GM23248 (cell line): ENCODE measurements at regions not wholly inside any gene's neighbourhood (a gene's known extent, or its start where the extent isn't known, plus 50 kb on each side); places are given as distances from the start of the nearest gene placed in this dataset.

Experiments
- DNase-seq: peaks from one replicate; pipeline ENCODE4 v3.0.0-alpha.2; 2015
- H2AFZ ChIP-seq: fragments of 200-600 bp; sonication (generic); 2 replicates; pipeline ENCODE4 v1.6.1; 2016; ENCODE audit warnings: antibody characterized with exemption
- H3F3A ChIP-seq: fragments of 200-600 bp; sonication (generic); 2 replicates; pipeline ENCODE4 v1.6.1; 2016; ENCODE audit warnings: mild to moderate bottlenecking, antibody characterized with exemption, mixed run types; ENCODE audit not compliant: insufficient read depth
- H3K27ac ChIP-seq: fragments of 200-600 bp; sonication (generic); 2 replicates; pipeline ENCODE4 v1.5.1; 2016; ENCODE audit warnings: mild to moderate bottlenecking
- H3K27me3 ChIP-seq: fragments of 200-600 bp; sonication (generic); replicated peaks from 2 replicates; pipeline ENCODE4 v1.6.1; 2016; ENCODE audit warnings: mild to moderate bottlenecking; ENCODE audit not compliant: insufficient read depth
- H3K36me3 ChIP-seq: fragments of 200-600 bp; sonication (generic); 2 replicates; pipeline ENCODE4 v1.6.1; 2016; ENCODE audit warnings: low read depth, mild to moderate bottlenecking
- H3K4me1 ChIP-seq: fragments of 200-600 bp; sonication (generic); 2 replicates; pipeline ENCODE4 v1.6.1; 2016; ENCODE audit warnings: mild to moderate bottlenecking; ENCODE audit not compliant: insufficient read depth
- H3K4me2 ChIP-seq: fragments of 200-600 bp; sonication (generic); one replicate; pipeline ENCODE4 v1.6.1; 2016; ENCODE audit warnings: mild to moderate bottlenecking; ENCODE audit not compliant: unreplicated experiment
- H3K4me3 ChIP-seq: fragments of 200-600 bp; sonication (generic); 2 replicates; pipeline ENCODE4 v1.5.1; 2016; ENCODE audit warnings: mild to moderate bottlenecking
- H3K79me2 ChIP-seq: fragments of 200-600 bp; sonication (generic); 2 replicates; pipeline ENCODE4 v1.6.1; 2016; ENCODE audit warnings: mild to moderate bottlenecking; ENCODE audit not compliant: insufficient read depth
- H3K9ac ChIP-seq: fragments of 200-600 bp; sonication (generic); 2 replicates; pipeline ENCODE4 v1.6.1; 2016; ENCODE audit warnings: mild to moderate bottlenecking
- H3K9me2 ChIP-seq: fragments of 200-600 bp; sonication (generic); 2 replicates; pipeline ENCODE4 v1.6.1; 2016; ENCODE audit warnings: mixed run types, mild to moderate bottlenecking, moderate library complexity; ENCODE audit not compliant: insufficient read depth
- H3K9me3 ChIP-seq: fragments of 200-600 bp; sonication (generic); one replicate; pipeline ENCODE4 v1.6.1; 2017; ENCODE audit warnings: low read depth
- H4K20me1 ChIP-seq: fragments of 200-600 bp; sonication (generic); 2 replicates; pipeline ENCODE4 v1.6.0; 2016; ENCODE audit not compliant: insufficient read depth
- EZH2 ChIP-seq: fragments of 200-600 bp; sonication (generic); IDR thresholded peaks from 2 replicates; pipeline ENCODE4 v1.6.1; 2018; ENCODE audit warnings: antibody characterized with exemption, mild to moderate bottlenecking; ENCODE audit not compliant: insufficient read depth, poor library complexity, severe bottlenecking
- EZH2phosphoT487 ChIP-seq: fragments of 200-600 bp; sonication (generic); IDR thresholded peaks from 2 replicates; pipeline ENCODE4 v1.6.1; 2018; ENCODE audit warnings: antibody characterized with exemption, moderate library complexity, mild to moderate bottlenecking, low read depth; ENCODE audit not compliant: insufficient read depth
- WGBS, 2 experiments: methylation state at CpG; one replicate each; pipeline ENCODE4 v1.1.6; 2015 to 2017; ENCODE audit warnings: low lambda C conversion rate in 2 of 2, low coverage in 1 of 2; ENCODE audit errors: missing lambda C conversion rate in 2 of 2; 5-methylcytosine and 5-hydroxymethylcytosine counted together
- in situ Hi-C: fragments of 300-500 bp; cut with MboI; formaldehyde crosslinking; loops from 2 replicates; pipeline ENCODE4 v1.15.0; 2020

DNA sequence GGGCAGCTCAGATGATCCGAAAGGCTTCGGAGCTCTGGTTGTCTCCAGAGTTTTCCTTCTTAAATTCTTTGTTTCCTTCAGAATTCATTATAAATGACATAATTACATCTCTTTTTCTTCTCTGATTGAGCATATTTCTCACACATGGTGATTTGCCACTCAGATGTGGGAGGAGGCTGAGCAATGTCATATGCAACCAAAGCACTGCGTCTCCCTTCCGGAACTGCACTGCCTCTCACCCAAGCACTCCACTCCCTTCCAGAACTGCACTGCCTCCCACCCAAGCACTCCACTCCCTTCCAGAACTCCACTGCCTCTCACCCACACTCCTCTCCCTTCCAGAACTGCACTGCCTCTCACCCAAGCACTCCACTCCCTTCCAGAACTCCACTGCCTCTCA, 131.5 kb downstream of the SALL1 start:
- DNase-seq, result no peak
- H3K4me1 ChIP-seq, result no peaks in the 10 kb centered on the region
- H4K20me1 ChIP-seq, result no peaks in the 10 kb centered on the region
- 9 to 23% methylated on average over 4 of the region's 4 CpGs for WGBS, 2 experiments
- no peak overlapping the region for H3K9ac ChIP-seq
- no peaks in the 10 kb centered on the region for H3F3A ChIP-seq
- H3K4me3 ChIP-seq, result no peak overlapping the region
- H3K9me3 ChIP-seq, result no peaks in the 10 kb centered on the region
- no peaks in the 10 kb centered on the region for H3K27me3 ChIP-seq
- no peaks in the 10 kb centered on the region for H3K79me2 ChIP-seq
- no peak overlapping the region for H3K27ac ChIP-seq
- in situ Hi-C loops, result no loop called here
- no peak overlapping the region for H3K4me2 ChIP-seq
- H3K9me2 ChIP-seq, result no peaks in the 10 kb centered on the region
- no peak for TF ChIP-seq EZH2
- TF ChIP-seq EZH2phosphoT487, result no peak
- H3K36me3 ChIP-seq, result no peaks in the 10 kb centered on the region
- no peak overlapping the region for H2AFZ ChIP-seq

DNA sequence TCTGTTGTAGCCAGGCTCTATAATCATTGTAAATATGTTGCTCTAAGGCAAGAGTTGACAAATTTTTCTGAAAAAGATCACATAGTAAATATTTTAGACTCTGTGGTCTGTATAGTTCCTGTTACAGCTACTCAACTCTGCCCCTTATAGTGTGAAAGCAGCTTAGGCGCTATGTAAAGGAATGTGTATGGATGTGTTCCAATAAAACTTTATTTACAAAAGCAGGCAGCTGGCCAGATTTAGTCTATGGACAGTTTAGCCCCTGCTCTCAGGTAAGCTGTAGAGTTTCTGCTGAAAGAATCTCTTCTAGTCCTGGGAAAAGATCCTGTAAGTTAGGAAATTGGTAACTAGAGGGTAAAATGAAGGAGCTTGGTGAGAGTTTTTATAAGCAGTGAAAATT, 133.1 kb downstream of the SALL1 start:
- Histone ChIP-seq H3K27ac (no peak overlapping the region), H3K79me2 (no peaks in the 10 kb centered on the region), H3K9me2 (no peaks in the 10 kb centered on the region), H3K4me3 (no peak overlapping the region), H4K20me1 (no peaks in the 10 kb centered on the region), H3K27me3 (no peaks in the 10 kb centered on the region), H3K9me3 (no peaks in the 10 kb centered on the region), H3K36me3 (no peaks in the 10 kb centered on the region), H2AFZ (no peak overlapping the region), H3F3A (no peaks in the 10 kb centered on the region), H3K4me1 (no peaks in the 10 kb centered on the region), H3K9ac (no peak overlapping the region), H3K4me2 (no peak overlapping the region)
- WGBS, 2 experiments, result 45 to 57% methylated on average over 1 of the region's 1 CpG
- in situ Hi-C loops, result no loop called here
- no peak for TF ChIP-seq EZH2
- TF ChIP-seq EZH2phosphoT487, result no peak
- DNase-seq, result no peak

DNA sequence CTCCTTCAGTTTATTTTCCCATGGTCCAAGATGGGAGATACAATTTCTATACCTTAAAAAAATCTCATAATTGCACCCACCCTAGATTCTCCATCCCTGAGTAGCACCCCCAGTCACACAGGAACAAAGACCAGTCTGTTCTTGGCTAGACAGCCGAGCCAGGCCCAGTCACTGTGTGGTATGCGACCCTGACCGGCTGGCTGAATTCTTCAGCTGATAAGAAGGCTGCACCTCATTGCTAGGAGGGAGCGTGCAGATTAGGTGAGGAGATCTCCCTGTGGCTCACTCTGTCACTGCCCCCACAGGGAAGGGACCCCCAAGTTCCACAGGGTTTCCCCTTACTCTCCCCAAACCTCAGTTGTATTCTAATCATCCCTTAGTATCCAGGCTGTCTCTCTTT, 138.7 kb downstream of the SALL1 start:
- H3K9me2 ChIP-seq, result no peaks in the 10 kb centered on the region
- H3K4me1 ChIP-seq, result no peaks in the 10 kb centered on the region
- H3K27ac ChIP-seq, result no peak overlapping the region
- H2AFZ ChIP-seq, result no peak overlapping the region
- H3F3A ChIP-seq, result no peaks in the 10 kb centered on the region
- no peaks in the 10 kb centered on the region for H3K79me2 ChIP-seq
- in situ Hi-C loops, result no loop called here
- no peaks in the 10 kb centered on the region for H3K9me3 ChIP-seq
- no peak for DNase-seq
- 51 to 67% methylated on average over 4 of the region's 4 CpGs for WGBS, 2 experiments
- H4K20me1 ChIP-seq, result no peaks in the 10 kb centered on the region
- H3K4me2 ChIP-seq, result no peak overlapping the region
- H3K36me3 ChIP-seq, result no peaks in the 10 kb centered on the region
- TF ChIP-seq EZH2phosphoT487, result no peak
- no peak for TF ChIP-seq EZH2
- H3K27me3 ChIP-seq, result no peaks in the 10 kb centered on the region
- H3K9ac ChIP-seq, result no peak overlapping the region
- H3K4me3 ChIP-seq, result no peak overlapping the region

DNA sequence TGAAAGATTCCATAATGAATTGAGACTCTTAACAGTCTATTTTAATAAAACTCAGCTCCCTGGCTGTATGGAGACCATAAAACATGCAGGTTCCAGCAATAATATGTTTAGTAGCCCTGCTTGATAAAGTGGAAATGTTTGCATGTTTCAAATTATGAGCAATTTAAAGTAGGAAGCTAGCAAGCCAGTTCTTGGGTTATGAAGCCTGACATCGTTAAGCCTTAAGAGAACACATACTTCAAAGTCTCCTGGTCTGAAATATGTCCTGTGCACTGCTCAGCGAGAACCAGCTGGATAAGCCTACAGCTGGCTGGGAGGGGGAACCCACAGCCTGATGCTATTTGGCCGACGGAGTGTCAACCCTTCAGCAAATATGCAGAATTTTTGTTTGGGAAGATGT, 140.3 kb downstream of the SALL1 start:
- Histone ChIP-seq H3K9ac (no peak overlapping the region), H3K27ac (no peak overlapping the region), H3K4me2 (no peak overlapping the region), H4K20me1 (no peaks in the 10 kb centered on the region), H3K79me2 (no peaks in the 10 kb centered on the region), H3K4me3 (no peak overlapping the region), H3K9me2 (no peaks in the 10 kb centered on the region), H3K4me1 (no peaks in the 10 kb centered on the region), H3K9me3 (no peaks in the 10 kb centered on the region), H3K27me3 (no peaks in the 10 kb centered on the region), H2AFZ (no peak overlapping the region), H3F3A (no peaks in the 10 kb centered on the region), H3K36me3 (no peaks in the 10 kb centered on the region)
- WGBS, 2 experiments, result 10 to 15% methylated on average over 4 of the region's 4 CpGs
- in situ Hi-C loops, result no loop called here
- TF ChIP-seq EZH2 (no peak), EZH2phosphoT487 (no peak)
- no peak for DNase-seq

DNA sequence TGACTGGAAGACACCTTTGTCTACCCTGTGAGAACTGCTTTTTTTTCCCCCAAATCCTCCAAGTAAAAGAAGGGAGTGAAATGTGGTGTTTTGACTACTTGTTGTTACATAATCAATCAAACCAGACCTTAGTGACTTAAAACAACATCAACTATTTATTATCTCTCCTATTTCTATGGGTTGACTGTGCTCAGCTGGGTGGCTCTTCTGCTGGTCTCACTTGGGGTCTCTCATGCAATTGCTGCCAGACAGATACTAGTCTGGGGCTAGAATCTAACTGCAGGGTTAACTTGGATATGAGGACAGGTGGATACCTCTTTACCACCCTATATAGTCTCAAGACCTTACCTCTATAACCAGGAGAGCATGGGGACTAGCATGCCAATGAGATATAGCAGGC, 141.3 kb downstream of the SALL1 start:
- Histone ChIP-seq H2AFZ (no peak overlapping the region), H3K4me1 (no peaks in the 10 kb centered on the region), H4K20me1 (no peaks in the 10 kb centered on the region), H3K9me3 (no peaks in the 10 kb centered on the region), H3K79me2 (no peaks in the 10 kb centered on the region), H3K27me3 (no peaks in the 10 kb centered on the region), H3K27ac (no peak overlapping the region), H3K9me2 (no peaks in the 10 kb centered on the region), H3F3A (no peaks in the 10 kb centered on the region), H3K4me3 (no peak overlapping the region), H3K4me2 (no peak overlapping the region), H3K36me3 (no peaks in the 10 kb centered on the region), H3K9ac (no peak overlapping the region)
- TF ChIP-seq EZH2, result no peak
- TF ChIP-seq EZH2phosphoT487, result no peak
- DNase-seq, result no peak
- in situ Hi-C loops, result no loop called here
